SJCRH30 (cell line): ENCODE measurements at regions not wholly inside any gene's neighbourhood (a gene's known extent, or its start where the extent isn't known, plus 50 kb on each side); places are given as distances from the start of the nearest gene placed in this dataset.
A peak's percentile ranks its signal among the peaks of the same experiment; 100 is the strongest.
"Not testable (repeated sequence)": the region's sequence is repeated elsewhere in the genome, so short reads cannot be mapped to it uniquely, and the experiment has no call there.

Experiments used
- DNase-seq, 2 experiments: peaks; one replicate each; pipeline ENCODE4 v3.0.0-alpha.2; 2015 to 2020
- H3K27ac ChIP-seq: fragments of 250-450 bp; sonication (Bioruptor Pico); 2 replicates; pipeline ENCODE4 v1.5.1; 2020; ENCODE audit warnings: mild to moderate bottlenecking, moderate library complexity
- H3K27me3 ChIP-seq: fragments of 250-450 bp; sonication (Bioruptor Pico); 2 replicates; pipeline ENCODE4 v1.5.1; 2020; ENCODE audit warnings: mild to moderate bottlenecking, moderate library complexity
- H3K36me3 ChIP-seq: fragments of 250-450 bp; sonication (Bioruptor Pico); 2 replicates; pipeline ENCODE4 v1.5.1; 2020; ENCODE audit warnings: mild to moderate bottlenecking, moderate library complexity
- H3K4me1 ChIP-seq: fragments of 250-450 bp; sonication (Bioruptor Pico); 2 replicates; pipeline ENCODE4 v1.5.1; 2020; ENCODE audit warnings: mild to moderate bottlenecking, moderate library complexity
- H3K4me3 ChIP-seq: fragments of 250-450 bp; sonication (Bioruptor Pico); 2 replicates; pipeline ENCODE4 v1.5.1; 2020; ENCODE audit warnings: mild to moderate bottlenecking, moderate library complexity
- H3K9me3 ChIP-seq: fragments of 250-450 bp; sonication (Bioruptor Pico); replicated peaks from 2 replicates; pipeline ENCODE4 v1.5.1; 2020; ENCODE audit warnings: mild to moderate bottlenecking, moderate library complexity

- H3K27ac ChIP-seq, result no peak overlapping the region
- H3K27me3 ChIP-seq, result peaks cover 26% of the 10 kb centered on the region
- H3K36me3 ChIP-seq, result no peaks in the 10 kb centered on the region
- H3K4me3 ChIP-seq, result no peak overlapping the region
- no peak for DNase-seq
- H3K4me1 ChIP-seq, result no peaks in the 10 kb centered on the region
- no peaks in the 10 kb centered on the region for H3K9me3 ChIP-seq
These were observed 1324.5 kb downstream of the BRD1 start for GRCh38 chr22:48503035-48503625.

- Histone ChIP-seq H3K36me3 (no peaks in the 10 kb centered on the region), H3K27ac (no peak overlapping the region), H3K4me1 (no peaks in the 10 kb centered on the region), H3K9me3 (no peaks in the 10 kb centered on the region), H3K27me3 (peaks cover 26% of the 10 kb centered on the region), H3K4me3 (no peak overlapping the region)
- no peak for DNase-seq
These were observed 1326.4 kb downstream of the BRD1 start for GRCh38 chr22:48501231-48501750.

- Histone ChIP-seq H3K4me3 (no peak overlapping the region), H3K9me3 (no peaks in the 10 kb centered on the region), H3K4me1 (no peaks in the 10 kb centered on the region), H3K36me3 (no peaks in the 10 kb centered on the region), H3K27me3 (peaks cover 26% of the 10 kb centered on the region), H3K27ac (no peak overlapping the region)
- DNase-seq, result no peak
These were observed 1327.0 kb downstream of the BRD1 start for GRCh38 chr22:48500471-48501230.

GRCh38 chr22:48499456-48500425 is 1327.9 kb downstream of the BRD1 start:
- no peak overlapping the region for H3K27ac ChIP-seq
- H3K27me3 ChIP-seq, result peaks cover 23% of the 10 kb centered on the region
- no peaks in the 10 kb centered on the region for H3K9me3 ChIP-seq
- H3K36me3 ChIP-seq, result no peaks in the 10 kb centered on the region
- no peaks in the 10 kb centered on the region for H3K4me1 ChIP-seq
- DNase-seq, result no peak
- no peak overlapping the region for H3K4me3 ChIP-seq

GRCh38 chr22:48498526-48499331 is 1328.9 kb downstream of the BRD1 start:
- H3K27me3 ChIP-seq, result peaks cover 23% of the 10 kb centered on the region
- H3K9me3 ChIP-seq, result no peaks in the 10 kb centered on the region
- no peak overlapping the region for H3K27ac ChIP-seq
- no peak for DNase-seq
- H3K4me1 ChIP-seq, result no peaks in the 10 kb centered on the region
- H3K4me3 ChIP-seq, result no peak overlapping the region
- H3K36me3 ChIP-seq, result no peaks in the 10 kb centered on the region

GRCh38 chr22:48497743-48498520 is 1329.7 kb downstream of the BRD1 start:
- not testable (repeated sequence) for H3K27ac ChIP-seq, H3K4me1 ChIP-seq, H3K4me3 ChIP-seq, H3K36me3 ChIP-seq, DNase-seq, H3K9me3 ChIP-seq
- H3K27me3 ChIP-seq, result peaks cover 28% of the 10 kb centered on the region

- no peak for DNase-seq
- Histone ChIP-seq H3K27ac (no peak overlapping the region), H3K4me3 (no peak overlapping the region), H3K9me3 (no peaks in the 10 kb centered on the region), H3K36me3 (no peaks in the 10 kb centered on the region), H3K4me1 (no peaks in the 10 kb centered on the region), H3K27me3 (peaks cover 27% of the 10 kb centered on the region)
These were observed 1330.6 kb downstream of the BRD1 start for GRCh38 chr22:48496987-48497650.

GRCh38 chr22:48496226-48496845 is 1331.3 kb downstream of the BRD1 start:
- Histone ChIP-seq H3K4me3 (no peak overlapping the region), H3K4me1 (no peaks in the 10 kb centered on the region), H3K27ac (no peak overlapping the region), H3K9me3 (no peaks in the 10 kb centered on the region), H3K36me3 (no peaks in the 10 kb centered on the region), H3K27me3 (peaks cover 19% of the 10 kb centered on the region)
- no peak for DNase-seq

GRCh38 chr22:48495751-48496080 is 1332.0 kb downstream of the BRD1 start:
- Histone ChIP-seq H3K27me3 (peaks cover 14% of the 10 kb centered on the region; the same call in 1 of the 2 replicates), H3K9me3 (no peaks in the 10 kb centered on the region)

GRCh38 chr22:48494968-48495750 is 1332.5 kb downstream of the BRD1 start:
- DNase-seq, result peak in 1 of 2 experiments; percentile 5
- Histone ChIP-seq H3K36me3 (no peaks in the 10 kb centered on the region), H3K4me3 (no peak overlapping the region), H3K27me3 (peaks cover 8% of the 10 kb centered on the region; the same call in 1 of the 2 replicates), H3K27ac (no peak overlapping the region), H3K4me1 (no peaks in the 10 kb centered on the region), H3K9me3 (no peaks in the 10 kb centered on the region)

More at GRCh38 chr22:48495751-48496080, 1332.0 kb downstream of the BRD1 start:
- no peak overlapping the region for H3K4me3 ChIP-seq
- no peaks in the 10 kb centered on the region for H3K36me3 ChIP-seq
- no peak overlapping the region for H3K27ac ChIP-seq
- no peaks in the 10 kb centered on the region for H3K4me1 ChIP-seq
- DNase-seq, result no peak

- peak in 1 of 2 experiments; percentile 2 for DNase-seq
- no peak overlapping the region for H3K4me3 ChIP-seq
- H3K9me3 ChIP-seq, result no peaks in the 10 kb centered on the region
- H3K36me3 ChIP-seq, result no peaks in the 10 kb centered on the region
- H3K27me3 ChIP-seq, result peaks cover 5% of the 10 kb centered on the region; the same call in 1 of the 2 replicates
- no peaks in the 10 kb centered on the region for H3K4me1 ChIP-seq
- no peak overlapping the region for H3K27ac ChIP-seq
These were observed 1333.3 kb downstream of the BRD1 start for GRCh38 chr22:48494256-48494967.

GRCh38 chr22:48493733-48494132 is 1333.9 kb downstream of the BRD1 start:
- H3K36me3 ChIP-seq, result no peaks in the 10 kb centered on the region
- H3K4me3 ChIP-seq, result no peak overlapping the region
- H3K27me3 ChIP-seq, result peaks cover 5% of the 10 kb centered on the region; the same call in 1 of the 2 replicates
- H3K27ac ChIP-seq, result no peak overlapping the region
- H3K9me3 ChIP-seq, result no peaks in the 10 kb centered on the region
- DNase-seq, result no peak
- H3K4me1 ChIP-seq, result no peaks in the 10 kb centered on the region
